Ovary (tissue), 3 donors: ENCODE measurements at regions not wholly inside any gene's neighbourhood (a gene's known extent, or its start where the extent isn't known, plus 50 kb on each side); places are given as distances from the start of the nearest gene placed in this dataset.

Experiments used
- EP300 ChIP-seq: sonication (generic); formaldehyde crosslinking; IDR thresholded peaks from one replicate; pipeline ENCODE4 v1.6.1; 2017; ENCODE audit warnings: antibody characterized with exemption
- POLR2A ChIP-seq: fragments of 450-650 bp; IDR thresholded peaks from one replicate; pipeline ENCODE4 v1.6.1; 2017; ENCODE audit warnings: antibody characterized with exemption, mild to moderate bottlenecking, moderate library complexity
- TF ChIP-seq, protein P1 (sequence below), 3 donors: fragments of 450-650 bp in 2 of 3; fragments of 200-600 bp in 1 of 3; IDR thresholded peaks; one replicate each; pipeline versions ENCODE4 v1.5.1 to v1.8.0; 2016 to 2022; ENCODE audit warnings: antibody characterized with exemption in 3 of 3, mild to moderate bottlenecking in 1 of 3
- donor health status: DM: no; HTN: no; CAD: no.

DNA sequence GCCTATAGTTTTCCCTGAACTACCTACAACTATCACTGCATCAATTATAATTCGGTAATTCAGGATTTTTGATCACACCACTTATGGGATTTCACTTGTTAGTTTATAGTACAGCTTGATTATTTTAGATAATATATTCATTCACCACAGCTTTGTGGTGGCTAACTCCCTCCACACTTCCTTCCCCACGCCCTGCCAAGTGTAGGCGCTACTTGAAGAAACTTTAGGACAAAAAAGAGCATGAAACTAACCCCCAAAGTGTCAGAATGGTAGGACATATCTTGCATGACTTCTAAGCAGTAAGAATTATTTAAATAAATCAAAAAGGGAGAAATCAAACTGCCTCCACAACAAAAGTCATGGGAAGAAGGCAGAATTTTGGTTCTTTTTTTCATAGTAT, 70.1 kb downstream of the LHX9 start:
- TF ChIP-seq, protein P1, sequence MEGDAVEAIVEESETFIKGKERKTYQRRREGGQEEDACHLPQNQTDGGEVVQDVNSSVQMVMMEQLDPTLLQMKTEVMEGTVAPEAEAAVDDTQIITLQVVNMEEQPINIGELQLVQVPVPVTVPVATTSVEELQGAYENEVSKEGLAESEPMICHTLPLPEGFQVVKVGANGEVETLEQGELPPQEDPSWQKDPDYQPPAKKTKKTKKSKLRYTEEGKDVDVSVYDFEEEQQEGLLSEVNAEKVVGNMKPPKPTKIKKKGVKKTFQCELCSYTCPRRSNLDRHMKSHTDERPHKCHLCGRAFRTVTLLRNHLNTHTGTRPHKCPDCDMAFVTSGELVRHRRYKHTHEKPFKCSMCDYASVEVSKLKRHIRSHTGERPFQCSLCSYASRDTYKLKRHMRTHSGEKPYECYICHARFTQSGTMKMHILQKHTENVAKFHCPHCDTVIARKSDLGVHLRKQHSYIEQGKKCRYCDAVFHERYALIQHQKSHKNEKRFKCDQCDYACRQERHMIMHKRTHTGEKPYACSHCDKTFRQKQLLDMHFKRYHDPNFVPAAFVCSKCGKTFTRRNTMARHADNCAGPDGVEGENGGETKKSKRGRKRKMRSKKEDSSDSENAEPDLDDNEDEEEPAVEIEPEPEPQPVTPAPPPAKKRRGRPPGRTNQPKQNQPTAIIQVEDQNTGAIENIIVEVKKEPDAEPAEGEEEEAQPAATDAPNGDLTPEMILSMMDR (IDR thresholded peaks at IDR 0.05) = no peak
- no peak for TF ChIP-seq POLR2A
- no peak for TF ChIP-seq EP300
